Kidney epithelial cell (primary cell): ENCODE measurements at regions not wholly inside any gene's neighbourhood (a gene's known extent, or its start where the extent isn't known, plus 50 kb on each side); places are given as distances from the start of the nearest gene placed in this dataset.

Experiments used
- DNase-seq: peaks from one replicate; pipeline ENCODE4 v3.0.0-alpha.2; 2010; ENCODE audit warnings: low read depth
- H3K27me3 ChIP-seq: 2 replicates; pipeline ENCODE4 v1.6.0; 2011; ENCODE audit warnings: low read length; ENCODE audit not compliant: control insufficient read depth, insufficient read depth
- H3K36me3 ChIP-seq: 2 replicates; pipeline ENCODE4 v1.5.1; 2011; ENCODE audit warnings: low read length; ENCODE audit not compliant: control insufficient read depth, insufficient read depth
- H3K4me3 ChIP-seq: 2 replicates; pipeline ENCODE4 v1.5.1; 2011; ENCODE audit warnings: low read depth, mild to moderate bottlenecking, control low read depth, low read length
- TF ChIP-seq, protein P1 (sequence below): IDR thresholded peaks from 2 replicates; pipeline ENCODE4 v1.5.1; 2011; ENCODE audit warnings: mild to moderate bottlenecking, moderate library complexity, low read length, control low read depth, inconsistent platforms; ENCODE audit not compliant: insufficient read depth, poor library complexity, severe bottlenecking

- Histone ChIP-seq H3K36me3 (no peaks in the 10 kb centered on the region), H3K27me3 (peaks cover 18% of the 10 kb centered on the region), H3K4me3 (no peak overlapping the region)
- no peak for DNase-seq
- TF ChIP-seq, protein P1, sequence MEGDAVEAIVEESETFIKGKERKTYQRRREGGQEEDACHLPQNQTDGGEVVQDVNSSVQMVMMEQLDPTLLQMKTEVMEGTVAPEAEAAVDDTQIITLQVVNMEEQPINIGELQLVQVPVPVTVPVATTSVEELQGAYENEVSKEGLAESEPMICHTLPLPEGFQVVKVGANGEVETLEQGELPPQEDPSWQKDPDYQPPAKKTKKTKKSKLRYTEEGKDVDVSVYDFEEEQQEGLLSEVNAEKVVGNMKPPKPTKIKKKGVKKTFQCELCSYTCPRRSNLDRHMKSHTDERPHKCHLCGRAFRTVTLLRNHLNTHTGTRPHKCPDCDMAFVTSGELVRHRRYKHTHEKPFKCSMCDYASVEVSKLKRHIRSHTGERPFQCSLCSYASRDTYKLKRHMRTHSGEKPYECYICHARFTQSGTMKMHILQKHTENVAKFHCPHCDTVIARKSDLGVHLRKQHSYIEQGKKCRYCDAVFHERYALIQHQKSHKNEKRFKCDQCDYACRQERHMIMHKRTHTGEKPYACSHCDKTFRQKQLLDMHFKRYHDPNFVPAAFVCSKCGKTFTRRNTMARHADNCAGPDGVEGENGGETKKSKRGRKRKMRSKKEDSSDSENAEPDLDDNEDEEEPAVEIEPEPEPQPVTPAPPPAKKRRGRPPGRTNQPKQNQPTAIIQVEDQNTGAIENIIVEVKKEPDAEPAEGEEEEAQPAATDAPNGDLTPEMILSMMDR = no peak
Observed at GRCh38 chr11:119794141-119794665, 65.2 kb upstream of the NECTIN1 start.

- no peak for DNase-seq
- no peaks in the 10 kb centered on the region for H3K36me3 ChIP-seq
- TF ChIP-seq, protein P1 = no peak
- peaks cover 16% of the 10 kb centered on the region for H3K27me3 ChIP-seq
- H3K4me3 ChIP-seq = no peak overlapping the region
Observed at GRCh38 chr11:119793335-119793984, 64.5 kb upstream of the NECTIN1 start.

GRCh38 chr11:119791701-119792151 lies 62.7 kb upstream of the NECTIN1 start:
- H3K4me3 ChIP-seq = no peak overlapping the region
- DNase-seq = no peak
- TF ChIP-seq, protein P1 = no peak
- H3K27me3 ChIP-seq = peaks cover 10% of the 10 kb centered on the region
- H3K36me3 ChIP-seq = no peaks in the 10 kb centered on the region

DNA sequence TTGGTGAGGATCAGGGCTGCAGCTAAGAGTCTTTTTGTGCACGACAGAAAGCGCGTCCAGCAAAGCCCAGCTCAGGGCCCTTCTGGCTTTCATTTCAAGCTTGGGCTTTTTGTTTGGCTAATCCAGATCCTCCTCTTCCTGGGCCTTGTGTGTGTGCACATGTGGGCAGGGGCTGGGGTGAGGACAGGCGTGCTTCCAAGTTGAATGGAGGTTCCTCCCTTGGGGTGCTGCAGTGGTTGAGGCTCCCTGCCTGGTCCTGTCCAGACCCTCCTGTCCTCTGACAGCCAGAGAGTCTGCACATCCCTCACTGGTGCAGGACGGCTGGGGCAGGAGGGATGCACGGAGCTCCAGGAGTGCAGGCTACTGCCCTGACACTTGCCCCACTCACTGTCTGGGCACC lies 62.0 kb upstream of the NECTIN1 start:
- DNase-seq = no peak
- Histone ChIP-seq H3K27me3 (peaks cover 7% of the 10 kb centered on the region), H3K4me3 (no peak overlapping the region), H3K36me3 (no peaks in the 10 kb centered on the region)
- TF ChIP-seq, protein P1 = no peak

DNA sequence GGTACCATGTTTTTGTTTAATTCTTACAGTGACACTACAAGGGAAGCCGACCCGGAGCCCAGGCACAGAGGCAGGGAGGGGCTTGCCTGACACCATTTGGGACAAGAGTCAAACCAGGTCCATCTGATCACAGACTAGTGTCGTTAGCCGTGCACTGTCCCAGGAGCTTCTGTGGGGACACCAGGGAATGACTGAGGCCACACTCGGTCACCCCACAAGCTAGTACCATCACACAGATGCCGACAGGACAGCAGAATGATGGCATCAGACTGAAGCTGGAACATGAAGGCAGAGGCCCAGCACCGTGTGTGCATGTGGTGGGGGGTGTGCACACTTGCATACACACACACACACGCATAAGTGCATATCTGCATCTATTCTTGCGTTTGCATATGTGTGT lies 61.5 kb upstream of the NECTIN1 start:
- no peaks in the 10 kb centered on the region for H3K36me3 ChIP-seq

More for the DNA sequence above, 61.5 kb upstream of the NECTIN1 start:
- no peak overlapping the region for H3K4me3 ChIP-seq
- peaks cover 7% of the 10 kb centered on the region for H3K27me3 ChIP-seq
- TF ChIP-seq, protein P1 = no peak
- no peak for DNase-seq
